ENCODE measurements at regions not wholly inside any gene's neighbourhood (a gene's known extent, or its start where the extent isn't known, plus 50 kb on each side); places are given as distances from the start of the nearest gene placed in this dataset.

DNA sequence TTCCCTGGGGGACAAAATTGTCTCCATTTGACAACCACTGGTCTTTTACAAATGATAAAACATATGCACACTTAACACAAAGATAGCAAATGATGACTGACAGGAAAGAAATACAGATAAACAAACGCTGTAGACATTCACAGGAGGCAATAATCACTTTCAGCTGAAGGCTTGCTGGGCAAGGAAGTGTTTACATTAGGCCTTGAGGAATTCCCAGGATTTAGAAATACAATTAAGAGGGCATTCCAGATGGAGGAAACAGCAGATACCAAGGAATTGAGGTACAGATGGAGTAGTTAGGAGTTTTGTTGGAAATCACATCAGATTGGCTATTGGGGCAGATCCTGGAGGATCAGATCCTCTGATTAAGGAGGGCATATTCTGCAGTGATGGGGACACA lies 93.9 kb downstream of the DYRK2 start:
- no peak overlapping the region for H3K4me2 ChIP-seq
- H3K4me3 ChIP-seq, result no peak overlapping the region
- TF ChIP-seq EZH2 (IDR thresholded peaks at IDR 0.05; ENCODE audit: borderline replicate concordance), result no peak
- TF ChIP-seq CTCF (IDR thresholded peaks at IDR 0.05; ENCODE audit: poor library complexity), result no peak
- TF ChIP-seq EZH2phosphoT487 (IDR thresholded peaks at IDR 0.05; ENCODE audit: low read depth, severe bottlenecking, unreplicated experiment), result no peak
- no peak overlapping the region for H3K27ac ChIP-seq
- no peaks in the 10 kb centered on the region for H3K9me3 ChIP-seq (ENCODE audit: low read depth)
- WGBS (ENCODE audit: low lambda C conversion rate, missing lambda C conversion rate), result 4% methylated on average over 1 of the region's 1 CpG
- no peaks in the 10 kb centered on the region for H4K20me1 ChIP-seq (ENCODE audit: insufficient read depth, poor library complexity, severe bottlenecking)
- H3K36me3 ChIP-seq (replicated peaks; ENCODE audit: insufficient read depth, low read depth), result no peaks in the 10 kb centered on the region
- no peaks in the 10 kb centered on the region for H3K9me2 ChIP-seq (replicated peaks; ENCODE audit: insufficient read depth)
- no peak overlapping the region for H2AFZ ChIP-seq
- H3K27me3 ChIP-seq, result no peaks in the 10 kb centered on the region
- no peaks in the 10 kb centered on the region for H3K79me2 ChIP-seq
- H3K4me1 ChIP-seq (ENCODE audit: insufficient read depth), result peaks cover 13% of the 10 kb centered on the region
- no peak for DNase-seq (ENCODE audit: low spot score)

DNA sequence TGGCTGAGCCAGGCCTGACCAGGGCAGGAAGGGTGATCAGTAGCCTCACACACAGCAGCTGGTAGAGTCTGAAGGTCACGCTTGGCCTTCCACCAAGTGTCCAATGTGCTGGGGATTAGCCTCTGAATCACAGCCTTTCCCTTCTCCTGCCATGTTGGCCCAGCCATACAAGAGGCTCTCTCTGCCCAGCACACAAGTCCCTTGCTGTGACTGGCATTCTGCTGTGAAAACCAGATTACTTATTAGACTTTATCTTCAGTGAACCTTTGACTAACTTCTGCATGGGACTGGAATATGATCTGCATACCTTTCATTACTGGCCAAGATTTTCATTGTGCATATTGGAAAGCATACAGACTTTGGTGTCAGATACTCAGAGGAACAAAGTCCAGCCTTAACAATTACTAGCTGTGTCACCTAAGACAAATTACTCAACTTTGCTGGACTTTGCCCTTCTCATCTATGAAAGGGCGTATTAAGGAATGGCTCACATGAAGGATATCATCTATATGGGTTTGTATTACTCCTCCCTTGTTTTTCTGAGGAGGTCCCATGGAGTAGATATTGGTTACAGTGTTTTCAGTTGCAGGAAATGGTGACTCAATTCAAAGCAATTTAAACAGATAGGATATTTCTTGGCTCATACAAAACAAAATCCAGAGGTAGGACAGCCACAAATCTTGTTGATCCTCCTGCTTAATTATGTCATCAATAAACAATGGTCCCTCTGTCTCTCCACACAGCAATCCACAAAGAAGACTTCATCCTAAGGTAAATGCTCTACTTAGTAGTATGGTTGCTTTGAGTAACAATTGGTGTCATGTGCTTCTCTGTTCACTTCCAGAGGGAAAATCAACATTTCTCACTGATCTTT lies 99.6 kb downstream of the DYRK2 start:
- H3K9me3 ChIP-seq (ENCODE audit: low read depth), result no peaks in the 10 kb centered on the region
- peak; percentile 75 for DNase-seq (ENCODE audit: low spot score)
- no peak for TF ChIP-seq EZH2phosphoT487 (IDR thresholded peaks at IDR 0.05; ENCODE audit: low read depth, severe bottlenecking, unreplicated experiment)
- no peak for TF ChIP-seq EZH2 (IDR thresholded peaks at IDR 0.05; ENCODE audit: borderline replicate concordance)
- no peak for TF ChIP-seq CTCF (IDR thresholded peaks at IDR 0.05; ENCODE audit: poor library complexity)
- no peak overlapping the region for H3K4me3 ChIP-seq
- no peaks in the 10 kb centered on the region for H3K27me3 ChIP-seq
- H4K20me1 ChIP-seq (ENCODE audit: insufficient read depth, poor library complexity, severe bottlenecking), result no peaks in the 10 kb centered on the region
- H3K4me1 ChIP-seq (ENCODE audit: insufficient read depth), result peaks cover 30% of the 10 kb centered on the region
- no peaks in the 10 kb centered on the region for H3K36me3 ChIP-seq (replicated peaks; ENCODE audit: insufficient read depth, low read depth)
- 72% methylated on average over 2 of the region's 2 CpGs for WGBS (ENCODE audit: low lambda C conversion rate, missing lambda C conversion rate)
- H3K79me2 ChIP-seq, result no peaks in the 10 kb centered on the region
- H3K4me2 ChIP-seq, result peak overlapping the region; percentile 27
- no peaks in the 10 kb centered on the region for H3K9me2 ChIP-seq (replicated peaks; ENCODE audit: insufficient read depth)
- peak overlapping the region; percentile 87 for H3K27ac ChIP-seq
- no peak overlapping the region for H2AFZ ChIP-seq

- Histone ChIP-seq H3K27ac (peak overlapping the region; percentile 87), H3K9me3 (ENCODE audit: low read depth) (no peaks in the 10 kb centered on the region), H3K4me3 (no peak overlapping the region), H3K79me2 (no peaks in the 10 kb centered on the region), H3K4me2 (peak overlapping the region; percentile 18), H3K4me1 (ENCODE audit: insufficient read depth) (peaks cover 30% of the 10 kb centered on the region), H3K36me3 (replicated peaks; ENCODE audit: insufficient read depth, low read depth) (no peaks in the 10 kb centered on the region), H4K20me1 (ENCODE audit: insufficient read depth, poor library complexity, severe bottlenecking) (no peaks in the 10 kb centered on the region), H3K9me2 (replicated peaks; ENCODE audit: insufficient read depth) (no peaks in the 10 kb centered on the region), H2AFZ (no peak overlapping the region), H3K27me3 (no peaks in the 10 kb centered on the region)
- peak; percentile 28 for DNase-seq (ENCODE audit: low spot score)
- 77% methylated on average over 1 of the region's 1 CpG for WGBS (ENCODE audit: low lambda C conversion rate, missing lambda C conversion rate)
- no peak for TF ChIP-seq EZH2phosphoT487 (IDR thresholded peaks at IDR 0.05; ENCODE audit: low read depth, severe bottlenecking, unreplicated experiment)
- TF ChIP-seq CTCF (IDR thresholded peaks at IDR 0.05; ENCODE audit: poor library complexity), result no peak
- TF ChIP-seq EZH2 (IDR thresholded peaks at IDR 0.05; ENCODE audit: borderline replicate concordance), result no peak
These were observed 100.1 kb downstream of the DYRK2 start for GRCh38 chr12:67748743-67749040.

All from hepatocyte (in vitro differentiated cells).